ENCODE measurements at regions not wholly inside any gene's neighbourhood (a gene's known extent, or its start where the extent isn't known, plus 50 kb on each side); places are given as distances from the start of the nearest gene placed in this dataset.

DNA sequence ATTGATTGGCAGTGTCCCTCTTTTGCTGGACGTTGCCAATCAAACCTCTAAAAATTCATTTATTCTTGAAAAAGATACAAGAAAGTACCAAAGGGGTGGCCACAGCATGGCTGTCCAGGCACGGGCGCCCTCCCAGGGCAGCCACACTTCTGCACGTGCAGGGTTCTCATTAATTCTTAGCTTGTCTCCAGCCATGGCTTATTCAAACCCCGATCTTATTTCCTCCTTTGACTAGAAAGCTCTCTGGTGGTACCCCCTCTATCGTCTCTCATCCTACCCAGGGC lies 123.9 kb downstream of the CTTN start:
- TF ChIP-seq, protein P1, sequence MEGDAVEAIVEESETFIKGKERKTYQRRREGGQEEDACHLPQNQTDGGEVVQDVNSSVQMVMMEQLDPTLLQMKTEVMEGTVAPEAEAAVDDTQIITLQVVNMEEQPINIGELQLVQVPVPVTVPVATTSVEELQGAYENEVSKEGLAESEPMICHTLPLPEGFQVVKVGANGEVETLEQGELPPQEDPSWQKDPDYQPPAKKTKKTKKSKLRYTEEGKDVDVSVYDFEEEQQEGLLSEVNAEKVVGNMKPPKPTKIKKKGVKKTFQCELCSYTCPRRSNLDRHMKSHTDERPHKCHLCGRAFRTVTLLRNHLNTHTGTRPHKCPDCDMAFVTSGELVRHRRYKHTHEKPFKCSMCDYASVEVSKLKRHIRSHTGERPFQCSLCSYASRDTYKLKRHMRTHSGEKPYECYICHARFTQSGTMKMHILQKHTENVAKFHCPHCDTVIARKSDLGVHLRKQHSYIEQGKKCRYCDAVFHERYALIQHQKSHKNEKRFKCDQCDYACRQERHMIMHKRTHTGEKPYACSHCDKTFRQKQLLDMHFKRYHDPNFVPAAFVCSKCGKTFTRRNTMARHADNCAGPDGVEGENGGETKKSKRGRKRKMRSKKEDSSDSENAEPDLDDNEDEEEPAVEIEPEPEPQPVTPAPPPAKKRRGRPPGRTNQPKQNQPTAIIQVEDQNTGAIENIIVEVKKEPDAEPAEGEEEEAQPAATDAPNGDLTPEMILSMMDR (IDR thresholded peaks at IDR 0.05) = no peak
- TF ChIP-seq ZFX (IDR thresholded peaks at IDR 0.05; ENCODE audit: borderline replicate concordance) = no peak
